ENCODE measurements at regions not wholly inside any gene's neighbourhood (a gene's known extent, or its start where the extent isn't known, plus 50 kb on each side); places are given as distances from the start of the nearest gene placed in this dataset.

- no peak for TF ChIP-seq POLR2AphosphoS5 (IDR thresholded peaks at IDR 0.05; ENCODE audit: borderline replicate concordance, low read depth, low read length)
- TF ChIP-seq EZH2 (IDR thresholded peaks at IDR 0.05): no peak
- no peak for TF ChIP-seq FOXP2 (optimal IDR thresholded peaks at IDR 0.05; ENCODE audit: control extremely low read depth, extremely low read length, insufficient read depth)
Measured at GRCh38 chr12:83361071-83361470, 674.4 kb downstream of the TMTC2 start.
